ENCODE measurements at regions not wholly inside any gene's neighbourhood (a gene's known extent, or its start where the extent isn't known, plus 50 kb on each side); places are given as distances from the start of the nearest gene placed in this dataset.

- no peak for DNase-seq
- H3K4me3 Mint-ChIP-seq, result no peak overlapping the region
- no peak overlapping the region for H3K27ac Mint-ChIP-seq
- H3K27me3 Mint-ChIP-seq (ENCODE audit: low read depth in 3 of 3), result peaks cover 0 to 6% (median 0%) of the 10 kb centered on the region in 3 donors
- H3K9me3 Mint-ChIP-seq, result no peaks in the 10 kb centered on the region
- H3K4me1 Mint-ChIP-seq, result no peaks in the 10 kb centered on the region
- peaks cover 0 to 4% (median 0%) of the 10 kb centered on the region in 3 donors for H3K36me3 Mint-ChIP-seq
Measured at GRCh38 chrX:150167482-150168324, 195.4 kb upstream of the MAMLD1 start.

GRCh38 chrX:150182161-150182560 is 181.0 kb upstream of the MAMLD1 start:
- no peak for DNase-seq
- H3K9me3 Mint-ChIP-seq, result peaks cover 0 to 8% (median 1%) of the 10 kb centered on the region in 6 donors
- H3K27ac Mint-ChIP-seq, result no peak overlapping the region
- no peaks in the 10 kb centered on the region for H3K36me3 Mint-ChIP-seq
- H3K4me3 Mint-ChIP-seq, result no peak overlapping the region
- H3K27me3 Mint-ChIP-seq (ENCODE audit: low read depth in 3 of 3), result peaks cover 5 to 9% (median 7%) of the 10 kb centered on the region in 3 donors
- no peaks in the 10 kb centered on the region for H3K4me1 Mint-ChIP-seq

GRCh38 chrX:150184491-150184890 is 178.6 kb upstream of the MAMLD1 start:
- Mint-ChIP-seq H3K27me3 (ENCODE audit: low read depth in 3 of 3) (peaks cover 3 to 9% (median 3%) of the 10 kb centered on the region in 3 donors), H3K27ac (no peak overlapping the region), H3K36me3 (no peaks in the 10 kb centered on the region), H3K9me3 (peaks cover 0 to 3% (median under 1%) of the 10 kb centered on the region in 6 donors), H3K4me3 (no peak overlapping the region), H3K4me1 (no peaks in the 10 kb centered on the region)
- no peak for DNase-seq

- Mint-ChIP-seq H3K4me3 (no peak overlapping the region), H3K36me3 (no peaks in the 10 kb centered on the region), H3K27me3 (ENCODE audit: low read depth in 3 of 3) (peaks cover 0 to 6% (median 3%) of the 10 kb centered on the region in 3 donors), H3K9me3 (peaks cover 0 to 3% (median 0%) of the 10 kb centered on the region in 6 donors), H3K4me1 (no peaks in the 10 kb centered on the region), H3K27ac (no peak overlapping the region)
- no peak for DNase-seq
Measured at GRCh38 chrX:150185766-150186165, 177.4 kb upstream of the MAMLD1 start.

- H3K27me3 Mint-ChIP-seq (ENCODE audit: low read depth in 3 of 3), result peaks cover 0 to 8% (median 0%) of the 10 kb centered on the region in 3 donors
- H3K4me1 Mint-ChIP-seq, result no peaks in the 10 kb centered on the region
- H3K9me3 Mint-ChIP-seq, result no peaks in the 10 kb centered on the region
- no peak overlapping the region for H3K27ac Mint-ChIP-seq
- no peaks in the 10 kb centered on the region for H3K36me3 Mint-ChIP-seq
- H3K4me3 Mint-ChIP-seq, result no peak overlapping the region
- DNase-seq, result no peak
Measured at GRCh38 chrX:150192816-150193215, 170.3 kb upstream of the MAMLD1 start.

GRCh38 chrX:150196285-150196684 is 166.8 kb upstream of the MAMLD1 start:
- H3K4me1 Mint-ChIP-seq, result no peaks in the 10 kb centered on the region
- H3K36me3 Mint-ChIP-seq, result no peaks in the 10 kb centered on the region
- H3K9me3 Mint-ChIP-seq, result no peaks in the 10 kb centered on the region
- no peak overlapping the region for H3K4me3 Mint-ChIP-seq
- no peak for DNase-seq
- H3K27me3 Mint-ChIP-seq (ENCODE audit: low read depth in 3 of 3), result peaks cover 0 to 7% (median 0%) of the 10 kb centered on the region in 3 donors
- H3K27ac Mint-ChIP-seq, result no peak overlapping the region

- H3K4me1 Mint-ChIP-seq, result no peaks in the 10 kb centered on the region
- H3K36me3 Mint-ChIP-seq, result no peaks in the 10 kb centered on the region
- H3K27me3 Mint-ChIP-seq (ENCODE audit: low read depth in 3 of 3), result peaks cover 0 to 7% (median 1%) of the 10 kb centered on the region in 3 donors
- H3K4me3 Mint-ChIP-seq, result no peak overlapping the region
- no peak for DNase-seq
- H3K27ac Mint-ChIP-seq, result no peak overlapping the region
- peaks cover 0 to 2% (median 0%) of the 10 kb centered on the region in 6 donors for H3K9me3 Mint-ChIP-seq
Measured at GRCh38 chrX:150197388-150197787, 165.7 kb upstream of the MAMLD1 start.

GRCh38 chrX:150198776-150199175 is 164.3 kb upstream of the MAMLD1 start:
- Mint-ChIP-seq H3K4me3 (no peak overlapping the region), H3K36me3 (no peaks in the 10 kb centered on the region), H3K9me3 (peaks cover 0 to 2% (median 0%) of the 10 kb centered on the region in 6 donors), H3K27me3 (ENCODE audit: low read depth in 3 of 3) (peaks cover 0 to 7% (median 1%) of the 10 kb centered on the region in 3 donors), H3K4me1 (no peaks in the 10 kb centered on the region), H3K27ac (no peak overlapping the region)
- no peak for DNase-seq

GRCh38 chrX:150199181-150199580 is 163.9 kb upstream of the MAMLD1 start:
- Mint-ChIP-seq H3K27ac (no peak overlapping the region), H3K4me1 (no peaks in the 10 kb centered on the region), H3K36me3 (no peaks in the 10 kb centered on the region), H3K9me3 (peaks cover 0 to 2% (median 0%) of the 10 kb centered on the region in 6 donors), H3K27me3 (ENCODE audit: low read depth in 3 of 3) (peaks cover 0 to 7% (median 1%) of the 10 kb centered on the region in 3 donors), H3K4me3 (no peak overlapping the region)
- DNase-seq, result no peak

GRCh38 chrX:150199803-150200202 is 163.3 kb upstream of the MAMLD1 start:
- no peak for DNase-seq
- H3K4me3 Mint-ChIP-seq, result no peak overlapping the region
- peaks cover 0 to 2% (median 0%) of the 10 kb centered on the region in 6 donors for H3K9me3 Mint-ChIP-seq
- H3K4me1 Mint-ChIP-seq, result no peaks in the 10 kb centered on the region
- H3K27ac Mint-ChIP-seq, result no peak overlapping the region
- H3K27me3 Mint-ChIP-seq (ENCODE audit: low read depth in 3 of 3), result peaks cover 0 to 7% (median 1%) of the 10 kb centered on the region in 3 donors
- H3K36me3 Mint-ChIP-seq, result no peaks in the 10 kb centered on the region

GRCh38 chrX:150200361-150200760 is 162.8 kb upstream of the MAMLD1 start:
- H3K4me1 Mint-ChIP-seq, result no peaks in the 10 kb centered on the region
- peaks cover 0 to 2% (median 0%) of the 10 kb centered on the region in 6 donors for H3K9me3 Mint-ChIP-seq
- no peak overlapping the region for H3K27ac Mint-ChIP-seq
- peaks cover 0 to 5% (median 1%) of the 10 kb centered on the region in 3 donors for H3K27me3 Mint-ChIP-seq (ENCODE audit: low read depth in 3 of 3)
- no peaks in the 10 kb centered on the region for H3K36me3 Mint-ChIP-seq
- H3K4me3 Mint-ChIP-seq, result no peak overlapping the region
- DNase-seq, result no peak

GRCh38 chrX:150200820-150201287 is 162.3 kb upstream of the MAMLD1 start:
- no peaks in the 10 kb centered on the region for H3K36me3 Mint-ChIP-seq
- peaks cover 0 to 2% (median 1%) of the 10 kb centered on the region in 3 donors for H3K27me3 Mint-ChIP-seq (ENCODE audit: low read depth in 3 of 3)
- H3K9me3 Mint-ChIP-seq, result peaks cover 0 to 2% (median 0%) of the 10 kb centered on the region in 6 donors
- no peak overlapping the region for H3K4me3 Mint-ChIP-seq
- H3K27ac Mint-ChIP-seq, result no peak overlapping the region
- DNase-seq, result no peak
- no peaks in the 10 kb centered on the region for H3K4me1 Mint-ChIP-seq

GRCh38 chrX:150201391-150201790 is 161.7 kb upstream of the MAMLD1 start:
- Mint-ChIP-seq H3K4me3 (no peak overlapping the region), H3K36me3 (no peaks in the 10 kb centered on the region), H3K27me3 (ENCODE audit: low read depth in 3 of 3) (peaks cover 0 to 2% (median 1%) of the 10 kb centered on the region in 3 donors), H3K27ac (no peak overlapping the region), H3K4me1 (no peaks in the 10 kb centered on the region), H3K9me3 (peaks cover 0 to 2% (median 0%) of the 10 kb centered on the region in 6 donors)
- no peak for DNase-seq

GRCh38 chrX:150201841-150202240 is 161.3 kb upstream of the MAMLD1 start:
- Mint-ChIP-seq H3K4me1 (no peaks in the 10 kb centered on the region), H3K27ac (no peak overlapping the region), H3K27me3 (ENCODE audit: low read depth in 3 of 3) (peaks cover 0 to 2% (median 1%) of the 10 kb centered on the region in 3 donors), H3K4me3 (no peak overlapping the region), H3K9me3 (peaks cover 0 to 2% (median 0%) of the 10 kb centered on the region in 6 donors), H3K36me3 (no peaks in the 10 kb centered on the region)
- DNase-seq, result no peak

All from immature natural killer cell (primary cell).